ENCODE measurements at regions not wholly inside any gene's neighbourhood (a gene's known extent, or its start where the extent isn't known, plus 50 kb on each side); places are given as distances from the start of the nearest gene placed in this dataset.
A peak's percentile ranks its signal among the peaks of the same experiment; 100 is the strongest.

- H3K4me1 ChIP-seq, result peaks cover 23 to 75% (median 62%) of the 10 kb centered on the region in 4 donors
Measured at GRCh38 chr2:43162511-43162776, 64.0 kb downstream of the ZFP36L2 start.

GRCh38 chr2:43161650-43162510 lies 64.5 kb downstream of the ZFP36L2 start:
- peak overlapping the region; percentile 93 to 95 (median 94) for H3K27ac ChIP-seq
- no peaks in the 10 kb centered on the region for H3K9me3 ChIP-seq
- H3K36me3 ChIP-seq, result no peaks in the 10 kb centered on the region
- in situ Hi-C loops (cut with MboI; ENCODE audit: low pct_ligation_motif_present in 1 of 4, low pct_unique_long_range_greater_than_20kb in 1 of 4, low sequenced_read_pairs in 3 of 4) (loop anchor here in 1 of 4 donors (10.0 kb wide), 1 partner anchor 53 kb away; no protein-coding TSS in a partner anchor), intact Hi-C loops (cut with DNase I; ENCODE audit: low total_unique reads) (no loop called here)
- DNase-seq, result peak; percentile 90
- H3K4me3 ChIP-seq, result peak overlapping the region in 2 of 4 donors; percentile 9 to 16
- H3K27me3 ChIP-seq, result no peaks in the 10 kb centered on the region
- 60% methylated on average over 14 of the region's 15 CpGs; no CpG with 5 or more reads in 1 of the 2 donors for WGBS, 2 donors (ENCODE audit: low coverage in 1 of 2)
- H3K4me1 ChIP-seq, result peaks cover 26 to 77% (median 67%) of the 10 kb centered on the region in 4 donors
- TF ChIP-seq POLR2AphosphoS5 (IDR thresholded peaks at IDR 0.05) (peak; percentile 25 to 84 (median 72)), EP300 (IDR thresholded peaks at IDR 0.05; ENCODE audit: low read depth) (peak; percentile 97), POLR2A (IDR thresholded peaks at IDR 0.05) (peak; percentile 45), CTCF (IDR thresholded peaks at IDR 0.05) (peak in 1 of 5 experiments; percentile 9)

More at GRCh38 chr2:43162511-43162776, 64.0 kb downstream of the ZFP36L2 start:
- H3K4me3 ChIP-seq, result peak overlapping the region in 2 of 4 donors; percentile 9 to 16
- no peaks in the 10 kb centered on the region for H3K9me3 ChIP-seq
- DNase-seq, result no peak
- intact Hi-C loops (cut with DNase I; ENCODE audit: low total_unique reads), result no loop called here
- H3K36me3 ChIP-seq, result no peaks in the 10 kb centered on the region
- WGBS, 2 donors (ENCODE audit: low coverage in 1 of 2), result 72% methylated on average over 4 of the region's 4 CpGs; no CpG with 5 or more reads in 1 of the 2 donors
- H3K27me3 ChIP-seq, result no peaks in the 10 kb centered on the region
- in situ Hi-C loops (cut with MboI; ENCODE audit: low pct_ligation_motif_present in 1 of 4, low pct_unique_long_range_greater_than_20kb in 1 of 4, low sequenced_read_pairs in 3 of 4), result loop anchor here in 1 of 4 donors (10.0 kb wide), 1 partner anchor 52 kb away; no protein-coding TSS in a partner anchor
- TF ChIP-seq CTCF (IDR thresholded peaks at IDR 0.05) (peak in 1 of 5 experiments; percentile 0), POLR2AphosphoS5 (IDR thresholded peaks at IDR 0.05) (no peak), EP300 (IDR thresholded peaks at IDR 0.05; ENCODE audit: low read depth) (no peak), POLR2A (IDR thresholded peaks at IDR 0.05) (no peak)
- peak overlapping the region; percentile 93 to 95 (median 94) for H3K27ac ChIP-seq

- Histone ChIP-seq H3K27ac (peak overlapping the region; percentile 93 to 95 (median 94)), H3K27me3 (no peaks in the 10 kb centered on the region), H3K36me3 (no peaks in the 10 kb centered on the region), H3K4me3 (no peak overlapping the region), H3K4me1 (peaks cover 26 to 88% (median 72%) of the 10 kb centered on the region in 4 donors), H3K9me3 (no peaks in the 10 kb centered on the region)
- peak; percentile 80 for DNase-seq
- WGBS, 2 donors (ENCODE audit: low coverage in 1 of 2), result 62% methylated on average over 5 of the region's 5 CpGs; no CpG with 5 or more reads in 1 of the 2 donors
- in situ Hi-C loops (cut with MboI; ENCODE audit: low pct_ligation_motif_present in 1 of 4, low pct_unique_long_range_greater_than_20kb in 1 of 4, low sequenced_read_pairs in 3 of 4) (loop anchor here in 1 of 4 donors (10.0 kb wide), 1 partner anchor 54 kb away; no protein-coding TSS in a partner anchor), intact Hi-C loops (cut with DNase I; ENCODE audit: low total_unique reads) (no loop called here)
- TF ChIP-seq EP300 (IDR thresholded peaks at IDR 0.05; ENCODE audit: low read depth) (peak; percentile 79), POLR2AphosphoS5 (IDR thresholded peaks at IDR 0.05) (peak in 2 of 3 donors; percentile 80 to 81), POLR2A (IDR thresholded peaks at IDR 0.05) (peak; percentile 34), CTCF (IDR thresholded peaks at IDR 0.05) (no peak)
Measured at GRCh38 chr2:43160778-43161177, 65.6 kb downstream of the ZFP36L2 start.

GRCh38 chr2:43159797-43160196 lies 66.6 kb downstream of the ZFP36L2 start:
- 64 to 81% methylated on average over 6 to 7 of the region's 7 CpGs for WGBS, 2 donors (ENCODE audit: low coverage in 1 of 2)
- no peak for DNase-seq
- in situ Hi-C loops (cut with MboI; ENCODE audit: low pct_ligation_motif_present in 1 of 4, low pct_unique_long_range_greater_than_20kb in 1 of 4, low sequenced_read_pairs in 3 of 4) (loop anchor here in 1 of 4 donors (10.0 kb wide), 1 partner anchor 55 kb away; no protein-coding TSS in a partner anchor), intact Hi-C loops (cut with DNase I; ENCODE audit: low total_unique reads) (loop anchor here (5.0 kb wide), 1 partner anchor 312 kb away; no protein-coding TSS in a partner anchor)
- no peaks in the 10 kb centered on the region for H3K9me3 ChIP-seq
- no peaks in the 10 kb centered on the region for H3K27me3 ChIP-seq
- TF ChIP-seq EP300 (IDR thresholded peaks at IDR 0.05; ENCODE audit: low read depth) (no peak), POLR2A (IDR thresholded peaks at IDR 0.05) (no peak), POLR2AphosphoS5 (IDR thresholded peaks at IDR 0.05) (no peak), CTCF (IDR thresholded peaks at IDR 0.05) (no peak)
- peaks cover 26 to 87% (median 71%) of the 10 kb centered on the region in 4 donors for H3K4me1 ChIP-seq
- H3K36me3 ChIP-seq, result no peaks in the 10 kb centered on the region
- peak overlapping the region; percentile 93 to 95 (median 94) for H3K27ac ChIP-seq
- H3K4me3 ChIP-seq, result no peak overlapping the region

All from transverse colon (tissue), 4 donors.